ENCODE measurements at regions not wholly inside any gene's neighbourhood (a gene's known extent, or its start where the extent isn't known, plus 50 kb on each side); places are given as distances from the start of the nearest gene placed in this dataset.
"Not testable (repeated sequence)": the region's sequence is repeated elsewhere in the genome, so short reads cannot be mapped to it uniquely, and the experiment has no call there.

- not testable (repeated sequence) for DNase-seq
Measured at GRCh38 chr6:8846680-8847079, 411.3 kb upstream of the SLC35B3 start.

GRCh38 chr6:8845690-8846089, 410.3 kb upstream of the SLC35B3 start:
- no peak for DNase-seq

- DNase-seq, result no peak
Measured at GRCh38 chr6:8844968-8845367, 409.6 kb upstream of the SLC35B3 start.

GRCh38 chr6:8839626-8840025, 404.3 kb upstream of the SLC35B3 start:
- no peak for DNase-seq

- DNase-seq, result no peak
Measured at GRCh38 chr6:8837343-8837742, 402.0 kb upstream of the SLC35B3 start.

GRCh38 chr6:8832695-8833094, 397.4 kb upstream of the SLC35B3 start:
- DNase-seq, result not testable (repeated sequence)

GRCh38 chr6:8831366-8832152, 396.2 kb upstream of the SLC35B3 start:
- no peak for DNase-seq

- DNase-seq, result no peak
Measured at GRCh38 chr6:8830794-8831193, 395.4 kb upstream of the SLC35B3 start.

GRCh38 chr6:8829796-8830195, 394.5 kb upstream of the SLC35B3 start:
- no peak for DNase-seq

GRCh38 chr6:8829296-8829695, 394.0 kb upstream of the SLC35B3 start:
- no peak for DNase-seq

- no peak for DNase-seq
Measured at GRCh38 chr6:8828376-8828775, 393.0 kb upstream of the SLC35B3 start.

GRCh38 chr6:8825726-8826125, 390.4 kb upstream of the SLC35B3 start:
- DNase-seq, result no peak

- DNase-seq, result no peak
Measured at GRCh38 chr6:8821981-8822381, 386.6 kb upstream of the SLC35B3 start.

- no peak for DNase-seq
Measured at GRCh38 chr6:8820313-8820712, 385.0 kb upstream of the SLC35B3 start.

GRCh38 chr6:8819446-8819845, 384.1 kb upstream of the SLC35B3 start:
- no peak for DNase-seq

- no peak for DNase-seq
Measured at GRCh38 chr6:8814440-8815000, 379.2 kb upstream of the SLC35B3 start.

- no peak for DNase-seq
Measured at GRCh38 chr6:8810325-8810724, 375.0 kb upstream of the SLC35B3 start.

GRCh38 chr6:8809662-8810061, 374.3 kb upstream of the SLC35B3 start:
- no peak for DNase-seq

- no peak for DNase-seq
Measured at GRCh38 chr6:8803181-8803760, 367.9 kb upstream of the SLC35B3 start.

- not testable (repeated sequence) for DNase-seq
Measured at GRCh38 chr6:8802397-8802796, 367.1 kb upstream of the SLC35B3 start.

GRCh38 chr6:8794420-8794819, 359.1 kb upstream of the SLC35B3 start:
- DNase-seq, result no peak

GRCh38 chr6:8789878-8790277, 354.5 kb upstream of the SLC35B3 start:
- no peak for DNase-seq

GRCh38 chr6:8785223-8785622, 349.9 kb upstream of the SLC35B3 start:
- no peak for DNase-seq

- DNase-seq, result no peak
Measured at GRCh38 chr6:8783191-8783590, 347.8 kb upstream of the SLC35B3 start.

Data from stimulated activated CD4-positive, alpha-beta T cell treated with anti-CD3 and anti-CD28 coated beads, Interleukin-2, amount 100 ng/mL, for 24 hours (primary cell).